ENCODE measurements at regions not wholly inside any gene's neighbourhood (a gene's known extent, or its start where the extent isn't known, plus 50 kb on each side); places are given as distances from the start of the nearest gene placed in this dataset.

- H3K9me3 ChIP-seq (ENCODE audit: low read depth, low read length): no peaks in the 10 kb centered on the region
- H3K4me3 ChIP-seq (ENCODE audit: low read length): no peak overlapping the region
- H3K27me3 ChIP-seq (ENCODE audit: insufficient read depth, low read length): no peaks in the 10 kb centered on the region
- H3K4me1 ChIP-seq (ENCODE audit: insufficient read depth, low read length): no peaks in the 10 kb centered on the region
These were observed 285.8 kb upstream of the SULF2 start for GRCh38 chr20:48070991-48071652.

- Histone ChIP-seq H3K27me3 (ENCODE audit: insufficient read depth, low read length) (no peaks in the 10 kb centered on the region), H3K4me3 (ENCODE audit: low read length) (no peak overlapping the region), H3K9me3 (ENCODE audit: low read depth, low read length) (no peaks in the 10 kb centered on the region), H3K4me1 (ENCODE audit: insufficient read depth, low read length) (no peaks in the 10 kb centered on the region)
These were observed 284.3 kb upstream of the SULF2 start for GRCh38 chr20:48069596-48069995.

GRCh38 chr20:48066851-48067250 lies 281.6 kb upstream of the SULF2 start:
- no peaks in the 10 kb centered on the region for H3K4me1 ChIP-seq (ENCODE audit: insufficient read depth, low read length)
- no peaks in the 10 kb centered on the region for H3K27me3 ChIP-seq (ENCODE audit: insufficient read depth, low read length)
- H3K4me3 ChIP-seq (ENCODE audit: low read length): no peak overlapping the region
- no peaks in the 10 kb centered on the region for H3K9me3 ChIP-seq (ENCODE audit: low read depth, low read length)

- no peaks in the 10 kb centered on the region for H3K27me3 ChIP-seq (ENCODE audit: insufficient read depth, low read length)
- no peaks in the 10 kb centered on the region for H3K4me1 ChIP-seq (ENCODE audit: insufficient read depth, low read length)
- H3K4me3 ChIP-seq (ENCODE audit: low read length): no peak overlapping the region
- no peaks in the 10 kb centered on the region for H3K9me3 ChIP-seq (ENCODE audit: low read depth, low read length)
These were observed 281.0 kb upstream of the SULF2 start for GRCh38 chr20:48066246-48066645.

GRCh38 chr20:48065833-48066232 lies 280.6 kb upstream of the SULF2 start:
- H3K27me3 ChIP-seq (ENCODE audit: insufficient read depth, low read length): no peaks in the 10 kb centered on the region
- H3K9me3 ChIP-seq (ENCODE audit: low read depth, low read length): no peaks in the 10 kb centered on the region
- no peaks in the 10 kb centered on the region for H3K4me1 ChIP-seq (ENCODE audit: insufficient read depth, low read length)
- no peak overlapping the region for H3K4me3 ChIP-seq (ENCODE audit: low read length)

- Histone ChIP-seq H3K4me3 (ENCODE audit: low read length) (no peak overlapping the region), H3K9me3 (ENCODE audit: low read depth, low read length) (no peaks in the 10 kb centered on the region), H3K27me3 (ENCODE audit: insufficient read depth, low read length) (no peaks in the 10 kb centered on the region), H3K4me1 (ENCODE audit: insufficient read depth, low read length) (no peaks in the 10 kb centered on the region)
These were observed 279.6 kb upstream of the SULF2 start for GRCh38 chr20:48064929-48065328.

GRCh38 chr20:48060841-48061720 lies 275.8 kb upstream of the SULF2 start:
- Histone ChIP-seq H3K4me1 (ENCODE audit: insufficient read depth, low read length) (no peaks in the 10 kb centered on the region), H3K4me3 (ENCODE audit: low read length) (no peak overlapping the region), H3K9me3 (ENCODE audit: low read depth, low read length) (no peaks in the 10 kb centered on the region), H3K27me3 (ENCODE audit: insufficient read depth, low read length) (no peaks in the 10 kb centered on the region)

- Histone ChIP-seq H3K4me3 (ENCODE audit: low read length) (no peak overlapping the region), H3K27me3 (ENCODE audit: insufficient read depth, low read length) (no peaks in the 10 kb centered on the region), H3K9me3 (ENCODE audit: low read depth, low read length) (no peaks in the 10 kb centered on the region), H3K4me1 (ENCODE audit: insufficient read depth, low read length) (no peaks in the 10 kb centered on the region)
These were observed 273.6 kb upstream of the SULF2 start for GRCh38 chr20:48058611-48059559.

GRCh38 chr20:48057739-48058138 lies 272.5 kb upstream of the SULF2 start:
- Histone ChIP-seq H3K27me3 (ENCODE audit: insufficient read depth, low read length) (no peaks in the 10 kb centered on the region), H3K4me1 (ENCODE audit: insufficient read depth, low read length) (no peaks in the 10 kb centered on the region), H3K4me3 (ENCODE audit: low read length) (no peak overlapping the region)

GRCh38 chr20:48057251-48057650 lies 272.0 kb upstream of the SULF2 start:
- Histone ChIP-seq H3K9me3 (ENCODE audit: low read depth, low read length) (no peaks in the 10 kb centered on the region), H3K27me3 (ENCODE audit: insufficient read depth, low read length) (no peaks in the 10 kb centered on the region), H3K4me1 (ENCODE audit: insufficient read depth, low read length) (no peaks in the 10 kb centered on the region), H3K4me3 (ENCODE audit: low read length) (no peak overlapping the region)

More at GRCh38 chr20:48057739-48058138, 272.5 kb upstream of the SULF2 start:
- H3K9me3 ChIP-seq (ENCODE audit: low read depth, low read length): no peaks in the 10 kb centered on the region

- Histone ChIP-seq H3K4me3 (ENCODE audit: low read length) (no peak overlapping the region), H3K4me1 (ENCODE audit: insufficient read depth, low read length) (no peaks in the 10 kb centered on the region), H3K27me3 (ENCODE audit: insufficient read depth, low read length) (no peaks in the 10 kb centered on the region), H3K9me3 (ENCODE audit: low read depth, low read length) (no peaks in the 10 kb centered on the region)
These were observed 270.9 kb upstream of the SULF2 start for GRCh38 chr20:48056218-48056617.

- Histone ChIP-seq H3K4me3 (ENCODE audit: low read length) (no peak overlapping the region), H3K4me1 (ENCODE audit: insufficient read depth, low read length) (no peaks in the 10 kb centered on the region), H3K9me3 (ENCODE audit: low read depth, low read length) (no peaks in the 10 kb centered on the region), H3K27me3 (ENCODE audit: insufficient read depth, low read length) (no peaks in the 10 kb centered on the region)
These were observed 268.8 kb upstream of the SULF2 start for GRCh38 chr20:48054051-48054450.

GRCh38 chr20:48052475-48052835 lies 267.2 kb upstream of the SULF2 start:
- Histone ChIP-seq H3K9me3 (ENCODE audit: low read depth, low read length) (no peaks in the 10 kb centered on the region), H3K27me3 (ENCODE audit: insufficient read depth, low read length) (no peaks in the 10 kb centered on the region), H3K4me1 (ENCODE audit: insufficient read depth, low read length) (no peaks in the 10 kb centered on the region), H3K4me3 (ENCODE audit: low read length) (no peak overlapping the region)

- H3K4me3 ChIP-seq (ENCODE audit: low read length): no peak overlapping the region
- no peaks in the 10 kb centered on the region for H3K9me3 ChIP-seq (ENCODE audit: low read depth, low read length)
- H3K4me1 ChIP-seq (ENCODE audit: insufficient read depth, low read length): no peaks in the 10 kb centered on the region
- no peaks in the 10 kb centered on the region for H3K27me3 ChIP-seq (ENCODE audit: insufficient read depth, low read length)
These were observed 266.7 kb upstream of the SULF2 start for GRCh38 chr20:48051794-48052474.
